Panc1 (cell line): ENCODE measurements at regions not wholly inside any gene's neighbourhood (a gene's known extent, or its start where the extent isn't known, plus 50 kb on each side); places are given as distances from the start of the nearest gene placed in this dataset.

Source experiments
- ATAC-seq: fragments of 200-7000 bp; cut with Tn5 transposase; 2 replicates; pipeline ENCODE4 v1.9.1; 2020; ENCODE audit warnings: mild to moderate bottlenecking, moderate library complexity
- BruUV-seq: library from RNA; stranded (reverse); fragments of 400-500 nt; replicated peaks from 2 replicates; lab custom pipeline; 2021; lab: Mats Ljungman, UMichigan
- CTCF ChIA-PET: fragments of 300-600 bp; sonication (Branson Sonifier 250); formaldehyde crosslinking; loops from one replicate; lab custom pipeline; 2022; ENCODE audit warnings: antibody characterized with exemption; lab: Charles Lee
- POLR2A ChIA-PET: fragments of 300-600 bp; sonication (Branson Sonifier 250); formaldehyde crosslinking; loops from one replicate; lab custom pipeline; 2022; ENCODE audit warnings: antibody characterized with exemption; lab: Charles Lee
- DNase-seq: peaks from one replicate; pipeline ENCODE4 v3.0.0-alpha.2; 2010; ENCODE audit warnings: low read depth, low spot score
- H3K27ac ChIP-seq: 2 replicates; pipeline ENCODE4 v1.5.1; 2011; ENCODE audit warnings: mild to moderate bottlenecking, low read length, inconsistent platforms
- H3K27me3 ChIP-seq: fragments of 200-500 bp; sonication (Bioruptor generic); 2 replicates; pipeline ENCODE4 v1.6.0; 2014; ENCODE audit warnings: low read length, inconsistent platforms; ENCODE audit not compliant: control insufficient read depth, insufficient read depth
- H3K36me3 ChIP-seq: fragments of 200-500 bp; sonication (Bioruptor generic); 2 replicates; pipeline ENCODE4 v1.5.1; 2014; ENCODE audit warnings: inconsistent platforms, mild to moderate bottlenecking, low read length, moderate library complexity; ENCODE audit not compliant: control insufficient read depth, insufficient read depth
- H3K4me1 ChIP-seq: 2 replicates; pipeline ENCODE4 v1.5.1; 2011; ENCODE audit warnings: inconsistent platforms, mild to moderate bottlenecking, low read length, moderate library complexity; ENCODE audit not compliant: control insufficient read depth, insufficient read depth
- H3K4me3 ChIP-seq, 2 experiments: 2 replicates each; pipeline ENCODE4 v1.5.1; 2011 to 2012; ENCODE audit warnings: low read depth in 2 of 2, low read length in 2 of 2, mild to moderate bottlenecking in 2 of 2, inconsistent platforms in 1 of 2, moderate library complexity in 1 of 2
- H3K9me3 ChIP-seq: fragments of 200-500 bp; sonication (Bioruptor generic); 2 replicates; pipeline ENCODE4 v1.5.1; 2014; ENCODE audit warnings: low read depth, mild to moderate bottlenecking, inconsistent platforms, low read length, moderate library complexity; ENCODE audit not compliant: control insufficient read depth, insufficient read depth
- POLR2AphosphoS5 ChIP-seq: IDR thresholded peaks from 2 replicates; pipeline ENCODE4 v1.6.1; 2012; ENCODE audit warnings: mild to moderate bottlenecking, low read depth, low read length, moderate library complexity
- SIN3A ChIP-seq: IDR thresholded peaks from 2 replicates; pipeline ENCODE4 v1.6.1; 2012; ENCODE audit warnings: low read depth, mild to moderate bottlenecking, low read length, moderate library complexity, borderline replicate concordance; ENCODE audit not compliant: insufficient read depth
- TCF7L2 ChIP-seq: IDR thresholded peaks from 2 replicates; pipeline ENCODE4 v1.6.1; 2011; ENCODE audit warnings: mild to moderate bottlenecking, low read depth, low read length, inconsistent platforms
- in situ Hi-C: cut with HindIII; loops from 2 replicates; pipeline ENCODE4 v1.10.0; 2016; ENCODE audit warnings: low sequenced_read_pairs, low pct_unique_long_range_greater_than_20kb
- intact Hi-C: fragments of 100-400 bp; cut with micrococcal nuclease; formaldehyde crosslinking; loops from one replicate; pipeline ENCODE4 v1.10.0; 2022; ENCODE audit not compliant: unreplicated experiment
- TF ChIP-seq, protein P1 (sequence below), 2 experiments: IDR thresholded peaks; 2 replicates each; pipeline ENCODE4 v1.6.1; 2011 to 2012; ENCODE audit warnings: low read depth in 2 of 2, control low read depth in 1 of 2, low read length in 1 of 2, mild to moderate bottlenecking in 1 of 2, moderate library complexity in 1 of 2; ENCODE audit not compliant: insufficient read depth in 1 of 2
- TF ChIP-seq, protein P2 (sequence below): fragments of 450-650 bp; IDR thresholded peaks from 2 replicates; pipeline ENCODE4 v1.5.1; 2017; ENCODE audit warnings: mild to moderate bottlenecking

DNA sequence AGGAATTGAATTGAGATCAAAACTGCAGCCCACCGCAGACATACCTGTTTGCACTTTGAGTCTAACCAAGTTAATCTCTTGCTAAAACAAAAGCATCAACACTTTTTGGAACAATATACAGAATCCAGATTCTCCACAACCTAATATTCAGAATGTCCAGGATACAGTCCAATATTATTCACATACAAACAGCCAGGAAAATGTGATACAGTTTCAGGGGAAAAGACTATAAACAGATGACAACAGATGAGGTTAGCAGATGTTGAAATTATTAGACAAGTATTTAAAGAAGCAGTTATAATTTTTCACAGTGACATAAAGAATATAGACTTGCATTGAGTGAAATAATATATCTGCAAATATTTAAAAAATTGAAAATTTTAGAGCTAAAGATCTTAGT, 678.1 kb upstream of the CXADR start:
- CTCF ChIA-PET = no interaction called here
- TF ChIP-seq SIN3A = no peak
- no peak for TF ChIP-seq POLR2AphosphoS5
- no peak for TF ChIP-seq TCF7L2
- TF ChIP-seq, protein P1, sequence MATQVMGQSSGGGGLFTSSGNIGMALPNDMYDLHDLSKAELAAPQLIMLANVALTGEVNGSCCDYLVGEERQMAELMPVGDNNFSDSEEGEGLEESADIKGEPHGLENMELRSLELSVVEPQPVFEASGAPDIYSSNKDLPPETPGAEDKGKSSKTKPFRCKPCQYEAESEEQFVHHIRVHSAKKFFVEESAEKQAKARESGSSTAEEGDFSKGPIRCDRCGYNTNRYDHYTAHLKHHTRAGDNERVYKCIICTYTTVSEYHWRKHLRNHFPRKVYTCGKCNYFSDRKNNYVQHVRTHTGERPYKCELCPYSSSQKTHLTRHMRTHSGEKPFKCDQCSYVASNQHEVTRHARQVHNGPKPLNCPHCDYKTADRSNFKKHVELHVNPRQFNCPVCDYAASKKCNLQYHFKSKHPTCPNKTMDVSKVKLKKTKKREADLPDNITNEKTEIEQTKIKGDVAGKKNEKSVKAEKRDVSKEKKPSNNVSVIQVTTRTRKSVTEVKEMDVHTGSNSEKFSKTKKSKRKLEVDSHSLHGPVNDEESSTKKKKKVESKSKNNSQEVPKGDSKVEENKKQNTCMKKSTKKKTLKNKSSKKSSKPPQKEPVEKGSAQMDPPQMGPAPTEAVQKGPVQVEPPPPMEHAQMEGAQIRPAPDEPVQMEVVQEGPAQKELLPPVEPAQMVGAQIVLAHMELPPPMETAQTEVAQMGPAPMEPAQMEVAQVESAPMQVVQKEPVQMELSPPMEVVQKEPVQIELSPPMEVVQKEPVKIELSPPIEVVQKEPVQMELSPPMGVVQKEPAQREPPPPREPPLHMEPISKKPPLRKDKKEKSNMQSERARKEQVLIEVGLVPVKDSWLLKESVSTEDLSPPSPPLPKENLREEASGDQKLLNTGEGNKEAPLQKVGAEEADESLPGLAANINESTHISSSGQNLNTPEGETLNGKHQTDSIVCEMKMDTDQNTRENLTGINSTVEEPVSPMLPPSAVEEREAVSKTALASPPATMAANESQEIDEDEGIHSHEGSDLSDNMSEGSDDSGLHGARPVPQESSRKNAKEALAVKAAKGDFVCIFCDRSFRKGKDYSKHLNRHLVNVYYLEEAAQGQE (IDR thresholded peaks at IDR 0.05; ENCODE audit: insufficient read depth in 1 of 2, low read depth in 2 of 2, low read length in 1 of 2) = no peak
- TF ChIP-seq, protein P2, sequence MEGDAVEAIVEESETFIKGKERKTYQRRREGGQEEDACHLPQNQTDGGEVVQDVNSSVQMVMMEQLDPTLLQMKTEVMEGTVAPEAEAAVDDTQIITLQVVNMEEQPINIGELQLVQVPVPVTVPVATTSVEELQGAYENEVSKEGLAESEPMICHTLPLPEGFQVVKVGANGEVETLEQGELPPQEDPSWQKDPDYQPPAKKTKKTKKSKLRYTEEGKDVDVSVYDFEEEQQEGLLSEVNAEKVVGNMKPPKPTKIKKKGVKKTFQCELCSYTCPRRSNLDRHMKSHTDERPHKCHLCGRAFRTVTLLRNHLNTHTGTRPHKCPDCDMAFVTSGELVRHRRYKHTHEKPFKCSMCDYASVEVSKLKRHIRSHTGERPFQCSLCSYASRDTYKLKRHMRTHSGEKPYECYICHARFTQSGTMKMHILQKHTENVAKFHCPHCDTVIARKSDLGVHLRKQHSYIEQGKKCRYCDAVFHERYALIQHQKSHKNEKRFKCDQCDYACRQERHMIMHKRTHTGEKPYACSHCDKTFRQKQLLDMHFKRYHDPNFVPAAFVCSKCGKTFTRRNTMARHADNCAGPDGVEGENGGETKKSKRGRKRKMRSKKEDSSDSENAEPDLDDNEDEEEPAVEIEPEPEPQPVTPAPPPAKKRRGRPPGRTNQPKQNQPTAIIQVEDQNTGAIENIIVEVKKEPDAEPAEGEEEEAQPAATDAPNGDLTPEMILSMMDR = no peak
- H3K27me3 ChIP-seq = no peaks in the 10 kb centered on the region
- H3K9me3 ChIP-seq = no peaks in the 10 kb centered on the region
- intact Hi-C loops = no loop called here
- DNase-seq (no peak), ATAC-seq (no peak)
- no peak overlapping the region for H3K4me3 ChIP-seq
- H3K4me1 ChIP-seq = no peaks in the 10 kb centered on the region
- H3K36me3 ChIP-seq = no peaks in the 10 kb centered on the region
- POLR2A ChIA-PET = no interaction called here
- BruUV-seq = no TSS peak
- in situ Hi-C loops = no loop called here
- H3K27ac ChIP-seq = no peak overlapping the region

DNA sequence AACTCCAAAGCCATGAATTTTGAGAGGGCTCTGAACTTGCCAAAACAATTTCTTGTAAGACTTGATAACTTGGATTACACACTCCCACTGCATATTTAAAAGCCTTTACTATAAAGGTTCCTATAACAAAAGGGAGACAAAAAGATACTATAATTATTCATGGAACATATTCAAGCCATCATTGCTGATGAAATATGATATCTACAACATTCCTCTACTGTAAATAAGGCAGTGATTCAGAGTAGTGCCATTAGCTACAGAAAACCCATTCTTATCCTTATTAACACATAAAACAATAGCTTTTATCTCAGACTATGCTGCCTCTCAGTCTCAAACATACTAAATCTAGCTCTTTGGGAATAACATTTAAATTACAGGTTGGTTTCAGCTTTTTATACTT, 675.5 kb upstream of the CXADR start:
- no peaks in the 10 kb centered on the region for H3K36me3 ChIP-seq
- H3K27me3 ChIP-seq = no peaks in the 10 kb centered on the region
- ChIA-PET CTCF (no interaction called here), POLR2A (no interaction called here)
- no peak for DNase-seq
- ATAC-seq = no peak
- TF ChIP-seq SIN3A = no peak
- TF ChIP-seq, protein P1 (IDR thresholded peaks at IDR 0.05; ENCODE audit: insufficient read depth in 1 of 2, low read depth in 2 of 2, low read length in 1 of 2) = no peak
- no peak for TF ChIP-seq POLR2AphosphoS5
- TF ChIP-seq TCF7L2 = no peak
- TF ChIP-seq, protein P2 = no peak
- H3K4me1 ChIP-seq = no peaks in the 10 kb centered on the region
- no peaks in the 10 kb centered on the region for H3K9me3 ChIP-seq
- intact Hi-C loops = no loop called here
- no peak overlapping the region for H3K27ac ChIP-seq
- H3K4me3 ChIP-seq = no peak overlapping the region
- no TSS peak for BruUV-seq
- in situ Hi-C loops = no loop called here
